ENCODE measurements at regions not wholly inside any gene's neighbourhood (a gene's known extent, or its start where the extent isn't known, plus 50 kb on each side); places are given as distances from the start of the nearest gene placed in this dataset.

DNA sequence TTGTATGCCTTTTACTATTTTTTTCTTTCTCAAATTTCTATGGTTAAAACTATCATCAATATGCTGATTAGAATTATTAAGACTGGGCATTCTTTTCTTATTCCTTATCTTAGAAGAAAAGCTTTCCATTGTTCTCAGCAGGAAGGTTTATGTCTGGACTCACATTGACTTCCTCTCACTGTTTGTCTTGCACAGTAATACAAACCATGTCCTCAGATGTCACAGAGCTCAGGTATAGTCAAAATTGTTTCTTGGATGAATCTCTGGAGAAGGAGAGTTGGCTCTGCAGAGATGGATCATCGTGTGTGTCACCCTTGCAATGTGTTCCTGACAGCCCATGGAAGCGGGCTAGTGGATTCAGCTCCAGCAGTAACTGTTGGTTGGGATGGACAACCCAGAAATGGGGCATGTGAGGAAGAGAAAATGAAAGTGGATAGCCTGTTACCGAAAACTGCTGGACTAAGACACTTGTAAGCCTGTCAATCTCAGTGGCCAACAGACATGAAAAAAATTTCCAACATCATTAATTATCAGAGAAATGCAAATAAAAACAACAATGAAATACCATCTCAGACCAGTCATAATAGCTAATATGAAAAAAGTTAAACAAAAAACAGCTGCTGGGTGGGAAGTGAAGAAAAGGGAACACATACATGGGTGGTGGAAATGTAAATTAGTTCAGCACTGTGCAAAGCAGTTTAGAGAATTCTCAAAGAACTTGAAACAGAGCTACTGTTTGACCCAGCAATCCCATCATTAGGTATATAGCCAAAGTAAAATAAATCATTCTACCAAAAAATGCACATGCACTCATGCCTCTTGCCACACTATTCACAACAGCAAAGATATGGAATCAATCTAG lies 967.8 kb downstream of the TMEM121 start:
- Histone ChIP-seq H3K27me3 (ENCODE audit: insufficient read depth) (no peaks in the 10 kb centered on the region), H3K4me3 (no peak overlapping the region), H3K4me2 (no peak overlapping the region), H2AFZ (no peak overlapping the region), H3K27ac (ENCODE audit: low read depth) (no peak overlapping the region), H3K4me1 (ENCODE audit: insufficient read depth) (no peaks in the 10 kb centered on the region), H4K20me1 (replicated peaks; ENCODE audit: insufficient read depth) (no peaks in the 10 kb centered on the region), H3K79me2 (replicated peaks; ENCODE audit: insufficient read depth) (no peaks in the 10 kb centered on the region), H3F3A (replicated peaks; ENCODE audit: low read depth) (no peaks in the 10 kb centered on the region), H3K36me3 (ENCODE audit: insufficient read depth) (peaks cover 17% of the 10 kb centered on the region), H3K9me2 (ENCODE audit: insufficient read depth) (no peaks in the 10 kb centered on the region)
- no peak for ATAC-seq
- Mint-ChIP-seq H3K27ac (no peak overlapping the region), H3K9me3 (peaks cover 91% of the 10 kb centered on the region), H3K27me3 (ENCODE audit: insufficient read depth, low read depth, poor library complexity) (peaks cover 2% of the 10 kb centered on the region), H3K36me3 (ENCODE audit: low read depth) (peaks cover 37% of the 10 kb centered on the region), H3K4me3 (no peak overlapping the region), H3K4me1 (no peaks in the 10 kb centered on the region)
- DNase-seq (ENCODE audit: low spot score): no peak
- TF ChIP-seq, protein P1, sequence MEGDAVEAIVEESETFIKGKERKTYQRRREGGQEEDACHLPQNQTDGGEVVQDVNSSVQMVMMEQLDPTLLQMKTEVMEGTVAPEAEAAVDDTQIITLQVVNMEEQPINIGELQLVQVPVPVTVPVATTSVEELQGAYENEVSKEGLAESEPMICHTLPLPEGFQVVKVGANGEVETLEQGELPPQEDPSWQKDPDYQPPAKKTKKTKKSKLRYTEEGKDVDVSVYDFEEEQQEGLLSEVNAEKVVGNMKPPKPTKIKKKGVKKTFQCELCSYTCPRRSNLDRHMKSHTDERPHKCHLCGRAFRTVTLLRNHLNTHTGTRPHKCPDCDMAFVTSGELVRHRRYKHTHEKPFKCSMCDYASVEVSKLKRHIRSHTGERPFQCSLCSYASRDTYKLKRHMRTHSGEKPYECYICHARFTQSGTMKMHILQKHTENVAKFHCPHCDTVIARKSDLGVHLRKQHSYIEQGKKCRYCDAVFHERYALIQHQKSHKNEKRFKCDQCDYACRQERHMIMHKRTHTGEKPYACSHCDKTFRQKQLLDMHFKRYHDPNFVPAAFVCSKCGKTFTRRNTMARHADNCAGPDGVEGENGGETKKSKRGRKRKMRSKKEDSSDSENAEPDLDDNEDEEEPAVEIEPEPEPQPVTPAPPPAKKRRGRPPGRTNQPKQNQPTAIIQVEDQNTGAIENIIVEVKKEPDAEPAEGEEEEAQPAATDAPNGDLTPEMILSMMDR (conservative IDR thresholded peaks at IDR 0.05; ENCODE audit: low read depth in 2 of 2): no peak
- no peak for TF ChIP-seq ZNF331 (CRISPR knock-in tag; IDR thresholded peaks at IDR 0.05; ENCODE audit: low read depth)
- TF ChIP-seq, protein P2, sequence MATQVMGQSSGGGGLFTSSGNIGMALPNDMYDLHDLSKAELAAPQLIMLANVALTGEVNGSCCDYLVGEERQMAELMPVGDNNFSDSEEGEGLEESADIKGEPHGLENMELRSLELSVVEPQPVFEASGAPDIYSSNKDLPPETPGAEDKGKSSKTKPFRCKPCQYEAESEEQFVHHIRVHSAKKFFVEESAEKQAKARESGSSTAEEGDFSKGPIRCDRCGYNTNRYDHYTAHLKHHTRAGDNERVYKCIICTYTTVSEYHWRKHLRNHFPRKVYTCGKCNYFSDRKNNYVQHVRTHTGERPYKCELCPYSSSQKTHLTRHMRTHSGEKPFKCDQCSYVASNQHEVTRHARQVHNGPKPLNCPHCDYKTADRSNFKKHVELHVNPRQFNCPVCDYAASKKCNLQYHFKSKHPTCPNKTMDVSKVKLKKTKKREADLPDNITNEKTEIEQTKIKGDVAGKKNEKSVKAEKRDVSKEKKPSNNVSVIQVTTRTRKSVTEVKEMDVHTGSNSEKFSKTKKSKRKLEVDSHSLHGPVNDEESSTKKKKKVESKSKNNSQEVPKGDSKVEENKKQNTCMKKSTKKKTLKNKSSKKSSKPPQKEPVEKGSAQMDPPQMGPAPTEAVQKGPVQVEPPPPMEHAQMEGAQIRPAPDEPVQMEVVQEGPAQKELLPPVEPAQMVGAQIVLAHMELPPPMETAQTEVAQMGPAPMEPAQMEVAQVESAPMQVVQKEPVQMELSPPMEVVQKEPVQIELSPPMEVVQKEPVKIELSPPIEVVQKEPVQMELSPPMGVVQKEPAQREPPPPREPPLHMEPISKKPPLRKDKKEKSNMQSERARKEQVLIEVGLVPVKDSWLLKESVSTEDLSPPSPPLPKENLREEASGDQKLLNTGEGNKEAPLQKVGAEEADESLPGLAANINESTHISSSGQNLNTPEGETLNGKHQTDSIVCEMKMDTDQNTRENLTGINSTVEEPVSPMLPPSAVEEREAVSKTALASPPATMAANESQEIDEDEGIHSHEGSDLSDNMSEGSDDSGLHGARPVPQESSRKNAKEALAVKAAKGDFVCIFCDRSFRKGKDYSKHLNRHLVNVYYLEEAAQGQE (IDR thresholded peaks at IDR 0.05; ENCODE audit: unreplicated experiment): no peak
- no peak for TF ChIP-seq STAT1 (IDR thresholded peaks at IDR 0.05; ENCODE audit: unreplicated experiment)
- TF ChIP-seq EZH2phosphoT487 (IDR thresholded peaks at IDR 0.05; ENCODE audit: unreplicated experiment): no peak
- no peak for TF ChIP-seq CREB1 (CRISPR knock-in tag; IDR thresholded peaks at IDR 0.05; ENCODE audit: low read depth)
- TF ChIP-seq EZH2 (IDR thresholded peaks at IDR 0.05; ENCODE audit: low read depth, unreplicated experiment): no peak
- TF ChIP-seq, protein P3, sequence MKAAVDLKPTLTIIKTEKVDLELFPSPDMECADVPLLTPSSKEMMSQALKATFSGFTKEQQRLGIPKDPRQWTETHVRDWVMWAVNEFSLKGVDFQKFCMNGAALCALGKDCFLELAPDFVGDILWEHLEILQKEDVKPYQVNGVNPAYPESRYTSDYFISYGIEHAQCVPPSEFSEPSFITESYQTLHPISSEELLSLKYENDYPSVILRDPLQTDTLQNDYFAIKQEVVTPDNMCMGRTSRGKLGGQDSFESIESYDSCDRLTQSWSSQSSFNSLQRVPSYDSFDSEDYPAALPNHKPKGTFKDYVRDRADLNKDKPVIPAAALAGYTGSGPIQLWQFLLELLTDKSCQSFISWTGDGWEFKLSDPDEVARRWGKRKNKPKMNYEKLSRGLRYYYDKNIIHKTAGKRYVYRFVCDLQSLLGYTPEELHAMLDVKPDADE (IDR thresholded peaks at IDR 0.05): no peak
- no peak for TF ChIP-seq NANOG (IDR thresholded peaks at IDR 0.05; ENCODE audit: borderline replicate concordance)
- TF ChIP-seq POLR2AphosphoS5 (IDR thresholded peaks at IDR 0.05; ENCODE audit: low read depth): no peak
- TF ChIP-seq JUNB (IDR thresholded peaks at IDR 0.05; ENCODE audit: unreplicated experiment): no peak
- TF ChIP-seq, protein P4, sequence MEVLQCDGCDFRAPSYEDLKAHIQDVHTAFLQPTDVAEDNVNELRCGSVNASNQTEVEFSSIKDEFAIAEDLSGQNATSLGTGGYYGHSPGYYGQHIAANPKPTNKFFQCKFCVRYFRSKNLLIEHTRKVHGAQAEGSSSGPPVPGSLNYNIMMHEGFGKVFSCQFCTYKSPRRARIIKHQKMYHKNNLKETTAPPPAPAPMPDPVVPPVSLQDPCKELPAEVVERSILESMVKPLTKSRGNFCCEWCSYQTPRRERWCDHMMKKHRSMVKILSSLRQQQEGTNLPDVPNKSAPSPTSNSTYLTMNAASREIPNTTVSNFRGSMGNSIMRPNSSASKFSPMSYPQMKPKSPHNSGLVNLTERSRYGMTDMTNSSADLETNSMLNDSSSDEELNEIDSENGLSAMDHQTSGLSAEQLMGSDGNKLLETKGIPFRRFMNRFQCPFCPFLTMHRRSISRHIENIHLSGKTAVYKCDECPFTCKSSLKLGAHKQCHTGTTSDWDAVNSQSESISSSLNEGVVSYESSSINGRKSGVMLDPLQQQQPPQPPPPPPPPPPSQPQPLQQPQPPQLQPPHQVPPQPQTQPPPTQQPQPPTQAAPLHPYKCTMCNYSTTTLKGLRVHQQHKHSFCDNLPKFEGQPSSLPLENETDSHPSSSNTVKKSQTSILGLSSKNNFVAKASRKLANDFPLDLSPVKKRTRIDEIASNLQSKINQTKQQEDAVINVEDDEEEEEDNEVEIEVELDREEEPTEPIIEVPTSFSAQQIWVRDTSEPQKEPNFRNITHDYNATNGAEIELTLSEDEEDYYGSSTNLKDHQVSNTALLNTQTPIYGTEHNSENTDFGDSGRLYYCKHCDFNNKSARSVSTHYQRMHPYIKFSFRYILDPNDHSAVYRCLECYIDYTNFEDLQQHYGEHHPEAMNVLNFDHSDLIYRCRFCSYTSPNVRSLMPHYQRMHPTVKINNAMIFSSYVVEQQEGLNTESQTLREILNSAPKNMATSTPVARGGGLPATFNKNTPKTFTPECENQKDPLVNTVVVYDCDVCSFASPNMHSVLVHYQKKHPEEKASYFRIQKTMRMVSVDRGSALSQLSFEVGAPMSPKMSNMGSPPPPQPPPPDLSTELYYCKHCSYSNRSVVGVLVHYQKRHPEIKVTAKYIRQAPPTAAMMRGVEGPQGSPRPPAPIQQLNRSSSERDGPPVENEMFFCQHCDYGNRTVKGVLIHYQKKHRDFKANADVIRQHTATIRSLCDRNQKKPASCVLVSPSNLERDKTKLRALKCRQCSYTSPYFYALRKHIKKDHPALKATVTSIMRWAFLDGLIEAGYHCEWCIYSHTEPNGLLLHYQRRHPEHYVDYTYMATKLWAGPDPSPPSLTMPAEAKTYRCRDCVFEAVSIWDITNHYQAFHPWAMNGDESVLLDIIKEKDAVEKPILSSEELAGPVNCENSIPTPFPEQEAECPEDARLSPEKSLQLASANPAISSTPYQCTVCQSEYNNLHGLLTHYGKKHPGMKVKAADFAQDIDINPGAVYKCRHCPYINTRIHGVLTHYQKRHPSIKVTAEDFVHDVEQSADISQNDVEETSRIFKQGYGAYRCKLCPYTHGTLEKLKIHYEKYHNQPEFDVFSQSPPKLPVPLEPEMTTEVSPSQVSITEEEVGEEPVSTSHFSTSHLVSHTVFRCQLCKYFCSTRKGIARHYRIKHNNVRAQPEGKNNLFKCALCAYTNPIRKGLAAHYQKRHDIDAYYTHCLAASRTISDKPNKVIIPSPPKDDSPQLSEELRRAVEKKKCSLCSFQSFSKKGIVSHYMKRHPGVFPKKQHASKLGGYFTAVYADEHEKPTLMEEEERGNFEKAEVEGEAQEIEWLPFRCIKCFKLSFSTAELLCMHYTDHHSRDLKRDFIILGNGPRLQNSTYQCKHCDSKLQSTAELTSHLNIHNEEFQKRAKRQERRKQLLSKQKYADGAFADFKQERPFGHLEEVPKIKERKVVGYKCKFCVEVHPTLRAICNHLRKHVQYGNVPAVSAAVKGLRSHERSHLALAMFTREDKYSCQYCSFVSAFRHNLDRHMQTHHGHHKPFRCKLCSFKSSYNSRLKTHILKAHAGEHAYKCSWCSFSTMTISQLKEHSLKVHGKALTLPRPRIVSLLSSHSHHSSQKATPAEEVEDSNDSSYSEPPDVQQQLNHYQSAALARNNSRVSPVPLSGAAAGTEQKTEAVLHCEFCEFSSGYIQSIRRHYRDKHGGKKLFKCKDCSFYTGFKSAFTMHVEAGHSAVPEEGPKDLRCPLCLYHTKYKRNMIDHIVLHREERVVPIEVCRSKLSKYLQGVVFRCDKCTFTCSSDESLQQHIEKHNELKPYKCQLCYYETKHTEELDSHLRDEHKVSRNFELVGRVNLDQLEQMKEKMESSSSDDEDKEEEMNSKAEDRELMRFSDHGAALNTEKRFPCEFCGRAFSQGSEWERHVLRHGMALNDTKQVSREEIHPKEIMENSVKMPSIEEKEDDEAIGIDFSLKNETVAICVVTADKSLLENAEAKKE (CRISPR knock-in tag; IDR thresholded peaks at IDR 0.05): no peak
- no peak for TF ChIP-seq ZNF114 (CRISPR knock-in tag; IDR thresholded peaks at IDR 0.05)
